SU-DHL-6 (cell line): ENCODE measurements at regions not wholly inside any gene's neighbourhood (a gene's known extent, or its start where the extent isn't known, plus 50 kb on each side); places are given as distances from the start of the nearest gene placed in this dataset.

Experiments used
- EZH2phosphoT487 ChIP-seq: fragments of 200-600 bp; sonication (generic), shearing (Covaris generic); conservative IDR thresholded peaks from 2 replicates; pipeline ENCODE4 v1.6.1; 2018; ENCODE audit warnings: mild to moderate bottlenecking, antibody characterized with exemption, low read length, moderate library complexity, mixed read lengths
- TF ChIP-seq, protein P1 (sequence below): fragments of 200-600 bp; sonication (generic); IDR thresholded peaks from one replicate; pipeline ENCODE4 v1.5.1; 2017; ENCODE audit warnings: antibody characterized with exemption, mild to moderate bottlenecking, low read length, moderate library complexity; ENCODE audit not compliant: insufficient read depth, poor library complexity, severe bottlenecking

DNA sequence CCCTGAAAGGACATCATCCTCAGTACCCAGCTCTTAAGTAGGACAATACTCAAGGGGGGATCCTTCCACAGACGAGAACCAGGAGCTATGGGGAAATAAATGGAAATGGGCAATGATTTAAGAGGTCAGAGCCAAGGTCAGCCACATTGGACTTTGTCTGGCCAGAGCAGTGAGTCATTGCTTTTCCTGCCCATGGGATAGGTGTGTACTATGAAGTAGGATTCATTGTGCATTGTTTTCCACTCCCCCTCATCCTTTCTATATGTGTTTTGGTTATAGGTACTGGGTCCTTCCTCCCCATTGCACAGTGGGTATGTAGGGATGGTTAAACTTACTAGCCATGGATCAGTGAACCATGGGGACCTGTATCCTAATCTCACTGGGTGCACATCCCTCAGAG, 328.9 kb upstream of the USP25 start:
- TF ChIP-seq, protein P1, sequence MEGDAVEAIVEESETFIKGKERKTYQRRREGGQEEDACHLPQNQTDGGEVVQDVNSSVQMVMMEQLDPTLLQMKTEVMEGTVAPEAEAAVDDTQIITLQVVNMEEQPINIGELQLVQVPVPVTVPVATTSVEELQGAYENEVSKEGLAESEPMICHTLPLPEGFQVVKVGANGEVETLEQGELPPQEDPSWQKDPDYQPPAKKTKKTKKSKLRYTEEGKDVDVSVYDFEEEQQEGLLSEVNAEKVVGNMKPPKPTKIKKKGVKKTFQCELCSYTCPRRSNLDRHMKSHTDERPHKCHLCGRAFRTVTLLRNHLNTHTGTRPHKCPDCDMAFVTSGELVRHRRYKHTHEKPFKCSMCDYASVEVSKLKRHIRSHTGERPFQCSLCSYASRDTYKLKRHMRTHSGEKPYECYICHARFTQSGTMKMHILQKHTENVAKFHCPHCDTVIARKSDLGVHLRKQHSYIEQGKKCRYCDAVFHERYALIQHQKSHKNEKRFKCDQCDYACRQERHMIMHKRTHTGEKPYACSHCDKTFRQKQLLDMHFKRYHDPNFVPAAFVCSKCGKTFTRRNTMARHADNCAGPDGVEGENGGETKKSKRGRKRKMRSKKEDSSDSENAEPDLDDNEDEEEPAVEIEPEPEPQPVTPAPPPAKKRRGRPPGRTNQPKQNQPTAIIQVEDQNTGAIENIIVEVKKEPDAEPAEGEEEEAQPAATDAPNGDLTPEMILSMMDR: no peak
- TF ChIP-seq EZH2phosphoT487: no peak
